Spinal cord (tissue), 9 donors: ENCODE measurements at regions not wholly inside any gene's neighbourhood (a gene's known extent, or its start where the extent isn't known, plus 50 kb on each side); places are given as distances from the start of the nearest gene placed in this dataset.

ENCODE experiments used
- DNase-seq, 6 donors: peaks; one replicate each; pipeline versions ENCODE4 v3.0.0 to v3.0.0-alpha.2; 2013 to 2015; ENCODE audit warnings: low spot score in 6 of 6, low read depth in 4 of 6
- H3K27ac ChIP-seq: one replicate; pipeline ENCODE4 v1.5.1; 2013; ENCODE audit warnings: low read depth, low read length, control low read depth
- H3K27me3 ChIP-seq: one replicate; pipeline ENCODE4 v1.6.1; 2013; ENCODE audit warnings: low read length; ENCODE audit not compliant: control insufficient read depth, insufficient read depth
- H3K36me3 ChIP-seq: one replicate; pipeline ENCODE4 v1.6.1; 2013; ENCODE audit warnings: low read length; ENCODE audit not compliant: control insufficient read depth, insufficient read depth
- H3K4me1 ChIP-seq: one replicate; pipeline ENCODE4 v1.6.1; 2013; ENCODE audit warnings: low read length; ENCODE audit not compliant: control insufficient read depth, insufficient read depth
- H3K4me3 ChIP-seq: one replicate; pipeline ENCODE4 v1.5.1; 2013; ENCODE audit warnings: low read depth, low read length, control low read depth
- H3K9me3 ChIP-seq: one replicate; pipeline ENCODE4 v1.6.1; 2013; ENCODE audit warnings: low read length; ENCODE audit not compliant: control insufficient read depth, insufficient read depth
- WGBS: methylation state at CpG from one replicate; pipeline ENCODE4 v1.1.5; 2013; ENCODE audit warnings: missing lambda C conversion rate; ENCODE audit not compliant: insufficient coverage; 5-methylcytosine and 5-hydroxymethylcytosine counted together
- donor health status: healthy.

- no CpG with 5 or more reads among the region's 1 CpG for WGBS
- Histone ChIP-seq H3K27me3 (no peaks in the 10 kb centered on the region), H3K4me1 (no peaks in the 10 kb centered on the region), H3K27ac (no peak overlapping the region), H3K4me3 (no peak overlapping the region), H3K9me3 (no peaks in the 10 kb centered on the region), H3K36me3 (no peaks in the 10 kb centered on the region)
- DNase-seq, result no peak
Observed at GRCh38 chr4:164485136-164485535, 268.8 kb upstream of the SMIM31 start.

GRCh38 chr4:164488114-164488513, 265.8 kb upstream of the SMIM31 start:
- Histone ChIP-seq H3K27me3 (no peaks in the 10 kb centered on the region), H3K27ac (no peak overlapping the region), H3K4me1 (no peaks in the 10 kb centered on the region), H3K4me3 (no peak overlapping the region), H3K36me3 (no peaks in the 10 kb centered on the region), H3K9me3 (no peaks in the 10 kb centered on the region)
- no peak for DNase-seq
- WGBS, result no CpG with 5 or more reads among the region's 3 CpGs

GRCh38 chr4:164501074-164501473, 252.9 kb upstream of the SMIM31 start:
- Histone ChIP-seq H3K9me3 (no peaks in the 10 kb centered on the region), H3K27me3 (no peaks in the 10 kb centered on the region), H3K4me1 (no peaks in the 10 kb centered on the region), H3K27ac (no peak overlapping the region), H3K4me3 (no peak overlapping the region), H3K36me3 (no peaks in the 10 kb centered on the region)
- DNase-seq, result no peak

GRCh38 chr4:164503874-164504273, 250.1 kb upstream of the SMIM31 start:
- whole genome bisulfite sequencing, result 86% methylated on average over 1 of the region's 3 CpGs
- DNase-seq, result no peak
- no peak overlapping the region for H3K4me3 ChIP-seq

GRCh38 chr4:164508097-164508496, 245.8 kb upstream of the SMIM31 start:
- Histone ChIP-seq H3K4me3 (no peak overlapping the region), H3K27ac (no peak overlapping the region), H3K36me3 (no peaks in the 10 kb centered on the region), H3K27me3 (no peaks in the 10 kb centered on the region), H3K4me1 (no peaks in the 10 kb centered on the region), H3K9me3 (no peaks in the 10 kb centered on the region)
- DNase-seq, result no peak
- 100% methylated on average over 1 of the region's 3 CpGs for WGBS

More at GRCh38 chr4:164503874-164504273, 250.1 kb upstream of the SMIM31 start:
- H3K9me3 ChIP-seq, result no peaks in the 10 kb centered on the region
- no peaks in the 10 kb centered on the region for H3K27me3 ChIP-seq
- H3K27ac ChIP-seq, result no peak overlapping the region
- no peaks in the 10 kb centered on the region for H3K36me3 ChIP-seq
- H3K4me1 ChIP-seq, result no peaks in the 10 kb centered on the region

- H3K4me1 ChIP-seq, result no peaks in the 10 kb centered on the region
- H3K4me3 ChIP-seq, result no peak overlapping the region
- H3K9me3 ChIP-seq, result no peaks in the 10 kb centered on the region
- no peak for DNase-seq
- H3K27me3 ChIP-seq, result no peaks in the 10 kb centered on the region
- H3K36me3 ChIP-seq, result no peaks in the 10 kb centered on the region
- WGBS, result no CpG with 5 or more reads among the region's 1 CpG
- H3K27ac ChIP-seq, result no peak overlapping the region
Observed at GRCh38 chr4:164508771-164509170, 245.2 kb upstream of the SMIM31 start.

- Histone ChIP-seq H3K4me3 (no peak overlapping the region), H3K27ac (no peak overlapping the region), H3K9me3 (no peaks in the 10 kb centered on the region), H3K36me3 (no peaks in the 10 kb centered on the region), H3K4me1 (no peaks in the 10 kb centered on the region), H3K27me3 (no peaks in the 10 kb centered on the region)
- whole genome bisulfite sequencing, result 60% methylated on average over 3 of the region's 3 CpGs
- no peak for DNase-seq
Observed at GRCh38 chr4:164509951-164510350, 244.0 kb upstream of the SMIM31 start.

GRCh38 chr4:164512124-164512523, 241.8 kb upstream of the SMIM31 start:
- no peaks in the 10 kb centered on the region for H3K4me1 ChIP-seq
- H3K4me3 ChIP-seq, result no peak overlapping the region
- no CpG with 5 or more reads among the region's 2 CpGs for WGBS
- H3K9me3 ChIP-seq, result no peaks in the 10 kb centered on the region
- H3K27me3 ChIP-seq, result no peaks in the 10 kb centered on the region
- no peaks in the 10 kb centered on the region for H3K36me3 ChIP-seq
- no peak for DNase-seq
- H3K27ac ChIP-seq, result no peak overlapping the region

- DNase-seq, result peak in 1 of 6 donors; percentile 14
- H3K9me3 ChIP-seq, result peaks cover 1% of the 10 kb centered on the region
- no peaks in the 10 kb centered on the region for H3K27me3 ChIP-seq
Observed at GRCh38 chr4:164514765-164515164, 239.2 kb upstream of the SMIM31 start.

GRCh38 chr4:164524789-164525188, 229.1 kb upstream of the SMIM31 start:
- Histone ChIP-seq H3K4me3 (no peak overlapping the region), H3K9me3 (no peaks in the 10 kb centered on the region), H3K4me1 (peaks cover 4% of the 10 kb centered on the region), H3K27me3 (no peaks in the 10 kb centered on the region), H3K27ac (no peak overlapping the region), H3K36me3 (no peaks in the 10 kb centered on the region)
- DNase-seq, result no peak
- no CpG with 5 or more reads among the region's 4 CpGs for WGBS

More at GRCh38 chr4:164514765-164515164, 239.2 kb upstream of the SMIM31 start:
- H3K27ac ChIP-seq, result no peak overlapping the region
- no peak overlapping the region for H3K4me3 ChIP-seq
- no peaks in the 10 kb centered on the region for H3K4me1 ChIP-seq
- H3K36me3 ChIP-seq, result no peaks in the 10 kb centered on the region
